GM21825 (cell line): ENCODE measurements at regions not wholly inside any gene's neighbourhood (a gene's known extent, or its start where the extent isn't known, plus 50 kb on each side); places are given as distances from the start of the nearest gene placed in this dataset.
"Not testable (repeated sequence)": the region's sequence is repeated elsewhere in the genome, so short reads cannot be mapped to it uniquely, and the experiment has no call there.

Experiments
- ATAC-seq: cut with Tn5 transposase; IDR thresholded peaks from one replicate; pipeline ENCODE4 v1.9.1; 2021; ENCODE audit warnings: mild to moderate bottlenecking, moderate library complexity; ENCODE audit not compliant: unreplicated experiment

GRCh38 chr18:71030085-71030484, 741.2 kb downstream of the SOCS6 start:
- not testable (repeated sequence) for ATAC-seq

- ATAC-seq = no peak
Measured at GRCh38 chr18:71028285-71028762, 739.5 kb downstream of the SOCS6 start.

- ATAC-seq = no peak
Measured at GRCh38 chr18:71027531-71027930, 738.7 kb downstream of the SOCS6 start.

- no peak for ATAC-seq
Measured at GRCh38 chr18:71025505-71026225, 736.8 kb downstream of the SOCS6 start.

GRCh38 chr18:71022389-71022788, 733.5 kb downstream of the SOCS6 start:
- ATAC-seq = no peak

GRCh38 chr18:71021030-71021362, 732.2 kb downstream of the SOCS6 start:
- no peak for ATAC-seq

- no peak for ATAC-seq
Measured at GRCh38 chr18:71020342-71021029, 731.6 kb downstream of the SOCS6 start.

- ATAC-seq = no peak
Measured at GRCh38 chr18:71018816-71019215, 730.0 kb downstream of the SOCS6 start.

- ATAC-seq = no peak
Measured at GRCh38 chr18:71012789-71013188, 723.9 kb downstream of the SOCS6 start.

- no peak for ATAC-seq
Measured at GRCh38 chr18:71011389-71011788, 722.5 kb downstream of the SOCS6 start.

- ATAC-seq = no peak
Measured at GRCh38 chr18:71008257-71008656, 719.4 kb downstream of the SOCS6 start.

- ATAC-seq = no peak
Measured at GRCh38 chr18:71001597-71001996, 712.8 kb downstream of the SOCS6 start.

GRCh38 chr18:70998490-70998889, 709.6 kb downstream of the SOCS6 start:
- no peak for ATAC-seq

GRCh38 chr18:70994116-70994515, 705.3 kb downstream of the SOCS6 start:
- ATAC-seq = no peak

GRCh38 chr18:70991577-70991976, 702.7 kb downstream of the SOCS6 start:
- ATAC-seq = no peak

GRCh38 chr18:70985948-70986347, 697.1 kb downstream of the SOCS6 start:
- ATAC-seq = no peak

- ATAC-seq = no peak
Measured at GRCh38 chr18:70982292-70982691, 693.4 kb downstream of the SOCS6 start.

GRCh38 chr18:70981400-70982140, 692.7 kb downstream of the SOCS6 start:
- no peak for ATAC-seq

- ATAC-seq = no peak
Measured at GRCh38 chr18:70973626-70974025, 684.8 kb downstream of the SOCS6 start.

- ATAC-seq = no peak
Measured at GRCh38 chr18:70966419-70966818, 677.6 kb downstream of the SOCS6 start.

- ATAC-seq = no peak
Measured at GRCh38 chr18:70961939-70962338, 673.1 kb downstream of the SOCS6 start.

- no peak for ATAC-seq
Measured at GRCh38 chr18:70956554-70956953, 667.7 kb downstream of the SOCS6 start.
